DMS114 treated with DMSO at 0.1 percent for 48 hours (cell line): ENCODE measurements at regions not wholly inside any gene's neighbourhood (a gene's known extent, or its start where the extent isn't known, plus 50 kb on each side); places are given as distances from the start of the nearest gene placed in this dataset.

Experiments used
- DNase-seq: peaks from one replicate; lab custom pipeline; 2025; ENCODE audit not compliant: unreplicated experiment; lab: John Stamatoyannopoulos, UW

- no peak for DNase-seq
Observed at GRCh38 chr4:8922481-8922880, 50.8 kb upstream of the HMX1 start.

GRCh38 chr4:8921465-8921864 is 49.8 kb upstream of the HMX1 start:
- DNase-seq, result no peak
